AG08395 (cell line): ENCODE measurements at regions not wholly inside any gene's neighbourhood (a gene's known extent, or its start where the extent isn't known, plus 50 kb on each side); places are given as distances from the start of the nearest gene placed in this dataset.
"Not testable (repeated sequence)": the region's sequence is repeated elsewhere in the genome, so short reads cannot be mapped to it uniquely, and the experiment has no call there.

Source experiments
- DNase-seq: peaks from one replicate; pipeline ENCODE4 v3.0.0; 2012; ENCODE audit warnings: mixed read lengths, low spot score

DNA sequence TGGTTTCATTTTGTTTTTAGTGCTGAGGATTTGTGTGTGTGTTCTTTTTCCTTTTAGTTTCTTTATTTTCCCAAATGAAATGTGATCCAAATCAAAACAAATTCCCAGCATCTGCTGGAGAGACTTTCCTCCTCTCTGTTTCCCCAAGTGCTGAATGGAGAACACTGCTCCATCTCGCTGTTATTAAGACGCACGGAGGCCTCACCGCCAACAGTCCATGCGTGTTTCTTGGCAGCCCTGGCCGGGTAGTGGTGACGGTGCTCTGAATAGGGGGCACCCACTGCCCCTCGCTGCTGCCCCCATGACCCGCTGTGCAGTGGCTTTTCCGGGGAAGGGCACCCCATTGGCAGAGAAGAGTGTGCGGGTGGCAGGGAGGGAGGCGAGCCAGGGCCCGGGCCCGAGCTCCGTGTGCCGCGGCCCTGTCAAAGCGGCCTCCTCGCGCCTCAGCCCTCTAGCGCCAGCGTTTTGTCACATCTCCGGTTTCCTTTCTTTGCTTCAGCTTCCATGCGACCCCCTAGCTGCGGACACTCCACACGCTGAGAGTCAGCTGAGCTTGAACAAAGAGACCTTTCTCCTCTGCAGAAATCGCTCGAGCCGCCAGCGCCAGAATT lies 473.7 kb upstream of the SALL3 start:
- DNase-seq: no peak

DNA sequence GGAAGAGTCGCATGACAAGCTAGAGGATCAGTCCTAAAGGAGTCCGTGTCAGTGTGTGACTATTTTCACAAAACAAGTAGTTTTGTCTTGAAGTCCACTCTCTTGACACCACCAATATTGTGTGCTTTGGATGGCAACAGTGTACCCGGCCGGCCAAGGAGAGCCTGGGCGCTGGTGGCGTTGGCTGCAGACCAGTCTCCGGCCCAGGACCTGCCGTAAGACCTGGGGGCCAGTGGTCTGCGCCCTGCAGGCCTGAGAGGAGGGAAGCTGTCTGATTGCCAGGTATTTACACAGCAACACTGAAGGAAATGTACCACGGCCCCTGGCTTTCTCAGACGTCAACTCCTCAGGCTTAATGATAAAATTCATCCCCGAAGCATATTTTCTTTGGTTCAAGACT lies 472.4 kb upstream of the SALL3 start:
- DNase-seq: no peak

- not testable (repeated sequence) for DNase-seq
Observed at GRCh38 chr18:78508228-78508824, 471.3 kb upstream of the SALL3 start.

GRCh38 chr18:78510091-78510490 lies 469.5 kb upstream of the SALL3 start:
- no peak for DNase-seq

DNA sequence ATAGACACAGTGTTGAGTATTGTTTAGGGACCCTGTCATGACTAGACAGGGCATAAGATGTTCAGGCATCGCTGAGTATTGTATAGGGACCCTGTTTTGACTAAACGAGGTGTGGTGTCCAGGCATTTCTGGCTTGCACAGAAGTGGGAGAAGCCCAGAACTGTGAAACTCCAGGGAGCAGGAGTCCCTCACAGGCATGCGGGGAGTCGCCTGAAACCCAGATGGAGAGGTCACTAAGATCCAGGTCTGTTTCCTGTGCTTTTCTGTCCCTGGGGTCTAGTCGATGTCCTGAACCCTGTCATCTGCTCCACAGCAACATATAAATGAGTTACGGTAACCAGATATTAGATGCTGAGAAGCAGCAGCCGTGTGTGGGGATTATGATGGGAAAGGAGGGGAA lies 469.0 kb upstream of the SALL3 start:
- no peak for DNase-seq

GRCh38 chr18:78511666-78512601 lies 467.7 kb upstream of the SALL3 start:
- no peak for DNase-seq

GRCh38 chr18:78514910-78515670 lies 464.5 kb upstream of the SALL3 start:
- DNase-seq: no peak

DNA sequence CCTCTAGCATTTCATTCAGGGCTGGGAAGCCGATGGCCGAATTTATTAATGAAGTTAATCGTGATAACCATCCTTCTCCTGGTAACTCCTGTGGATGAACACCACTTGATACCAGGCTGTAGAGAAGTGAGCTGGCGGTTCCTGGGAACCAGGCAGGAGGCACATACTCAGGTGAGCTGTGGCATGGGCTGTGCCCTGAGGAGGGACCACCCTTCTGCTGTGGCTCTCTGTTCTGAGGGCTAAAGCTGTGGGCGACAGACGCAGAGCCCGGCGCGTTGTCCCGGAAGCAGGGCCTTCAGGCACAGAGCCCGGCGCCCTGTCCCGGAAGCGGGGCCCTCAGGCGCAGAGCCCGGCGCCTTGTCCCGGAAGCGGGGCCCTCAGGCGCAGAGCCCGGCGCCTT lies 462.3 kb upstream of the SALL3 start:
- DNase-seq: no peak

GRCh38 chr18:78517973-78518372 lies 461.6 kb upstream of the SALL3 start:
- no peak for DNase-seq

GRCh38 chr18:78518805-78519204 lies 460.8 kb upstream of the SALL3 start:
- DNase-seq: no peak

- DNase-seq: no peak
Observed at GRCh38 chr18:78519394-78520062, 460.1 kb upstream of the SALL3 start.

DNA sequence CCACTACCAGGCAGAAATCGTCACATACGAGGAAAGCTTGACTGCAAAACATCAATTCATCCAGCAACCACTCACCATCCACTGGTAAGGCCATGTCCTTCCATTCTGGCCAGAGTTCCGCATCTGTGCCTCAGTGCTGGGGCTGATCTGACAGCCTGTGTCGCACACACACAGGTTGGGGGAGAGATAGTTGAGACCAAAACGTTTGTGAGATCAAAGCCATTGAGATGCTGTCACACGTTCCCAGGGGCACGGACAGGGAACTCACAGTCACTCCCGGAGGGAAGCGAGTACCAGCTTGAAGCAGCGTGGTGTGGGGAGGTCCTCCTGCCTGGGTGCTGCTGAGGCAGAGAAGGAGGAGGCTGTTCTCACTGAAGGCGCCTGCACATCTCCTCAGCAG lies 458.5 kb upstream of the SALL3 start:
- DNase-seq: no peak

GRCh38 chr18:78521744-78522143 lies 457.9 kb upstream of the SALL3 start:
- DNase-seq: no peak

GRCh38 chr18:78522507-78522906 lies 457.1 kb upstream of the SALL3 start:
- DNase-seq: no peak

GRCh38 chr18:78523850-78524249 lies 455.8 kb upstream of the SALL3 start:
- DNase-seq: no peak

DNA sequence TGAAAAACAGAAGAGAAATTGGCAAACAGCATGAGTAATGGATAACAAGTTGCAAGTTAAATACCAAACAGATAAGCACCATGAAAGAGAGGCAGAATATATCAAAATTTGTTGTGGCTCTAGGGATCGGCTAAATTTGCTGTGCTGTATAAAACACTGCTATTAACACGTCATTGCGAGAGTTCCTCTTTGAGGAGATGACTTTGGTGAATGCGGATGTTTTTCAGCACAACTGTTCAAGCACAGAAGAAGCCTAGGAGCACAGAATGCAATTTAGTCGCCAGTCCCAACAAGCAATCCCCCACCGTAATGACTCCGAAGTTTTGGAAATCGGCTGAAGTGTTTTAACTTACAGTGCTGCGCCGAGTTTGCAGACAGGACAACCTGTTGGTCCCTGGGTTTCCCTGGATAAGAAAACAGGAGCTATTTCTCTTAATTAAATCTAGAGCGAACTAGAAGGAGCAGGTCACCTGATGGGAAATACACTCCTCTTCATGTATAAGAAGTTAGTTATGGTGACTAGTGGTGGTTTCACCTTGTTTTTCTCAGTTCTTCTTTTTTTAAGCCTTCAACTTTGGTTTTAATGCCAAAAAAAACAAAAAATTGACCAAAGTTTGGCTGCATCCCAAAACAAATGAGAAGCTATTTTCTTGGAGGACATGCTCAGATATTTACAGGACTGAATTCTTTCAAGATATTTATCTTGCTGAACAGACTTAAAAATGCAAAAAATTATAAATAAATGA lies 454.1 kb upstream of the SALL3 start:
- DNase-seq: no peak

DNA sequence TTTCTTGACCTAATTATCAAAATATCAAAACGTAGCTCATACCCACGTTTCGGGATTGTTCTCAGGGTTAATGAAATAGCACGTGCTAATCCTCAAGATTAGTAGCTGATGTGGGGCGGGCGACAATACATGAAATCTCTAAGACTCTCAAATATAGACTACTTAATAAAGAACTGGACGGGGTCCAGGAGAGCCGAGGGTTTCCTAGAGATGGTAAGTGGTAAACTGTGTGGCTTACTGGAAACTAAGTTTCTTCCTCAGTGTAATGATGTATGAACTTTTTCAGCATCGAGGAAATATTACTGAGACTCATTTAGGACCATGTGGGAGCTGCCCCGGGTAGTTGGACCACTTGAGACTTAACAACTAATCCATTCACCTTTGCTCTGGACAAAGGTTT lies 453.3 kb upstream of the SALL3 start:
- DNase-seq: no peak

- no peak for DNase-seq
Observed at GRCh38 chr18:78526923-78527711, 452.5 kb upstream of the SALL3 start.

DNA sequence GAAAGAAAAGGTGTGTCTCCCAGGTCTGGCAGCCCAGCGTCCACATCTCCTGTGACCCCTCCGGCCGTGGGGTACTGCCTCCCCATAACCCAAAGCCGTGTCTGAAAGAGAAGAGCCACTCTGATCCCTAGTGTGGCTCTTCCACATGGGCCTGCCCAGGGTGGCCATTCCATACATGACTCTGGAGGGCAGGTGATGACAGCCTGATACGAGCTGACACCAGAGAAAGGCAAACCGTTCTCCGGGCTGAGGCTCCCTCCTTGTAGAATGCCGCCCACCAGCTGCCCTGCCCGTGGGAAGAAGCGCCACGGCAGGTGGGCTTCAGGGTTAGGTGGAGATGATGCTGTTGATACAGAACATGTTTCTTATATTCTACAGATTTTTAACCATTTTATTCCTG lies 451.6 kb upstream of the SALL3 start:
- DNase-seq: no peak
